Myocyte (in vitro differentiated cells): ENCODE measurements at regions not wholly inside any gene's neighbourhood (a gene's known extent, or its start where the extent isn't known, plus 50 kb on each side); places are given as distances from the start of the nearest gene placed in this dataset.
"Not testable (repeated sequence)": the region's sequence is repeated elsewhere in the genome, so short reads cannot be mapped to it uniquely, and the experiment has no call there.

ENCODE experiments used
- DNase-seq: peaks from one replicate; pipeline ENCODE4 v3.0.0-alpha.2; 2012; ENCODE audit warnings: low read depth

- DNase-seq, result no peak
Observed at GRCh38 chr6:69623357-69623756, 173.5 kb downstream of the LMBRD1 start.

GRCh38 chr6:69622924-69623323 lies 173.9 kb downstream of the LMBRD1 start:
- DNase-seq, result no peak

DNA sequence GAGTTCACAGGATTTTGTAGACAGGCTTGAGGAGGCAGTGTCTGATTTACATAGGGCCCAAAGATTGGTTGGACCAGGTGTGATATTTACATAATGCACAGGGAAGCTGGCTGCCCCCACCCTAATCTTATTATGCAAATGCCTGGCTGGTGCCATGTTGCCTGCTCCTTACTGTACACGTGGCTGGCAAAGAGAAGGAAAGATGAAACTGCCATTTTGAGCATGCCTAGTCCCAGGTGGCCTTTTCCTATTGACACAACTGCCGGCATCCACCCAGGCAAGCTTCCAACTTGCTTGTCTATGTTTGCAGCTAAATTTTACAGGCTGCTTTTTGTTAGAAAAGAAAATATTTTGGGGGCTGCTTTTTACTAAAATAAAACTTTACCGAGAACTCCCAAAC lies 174.6 kb downstream of the LMBRD1 start:
- no peak for DNase-seq

GRCh38 chr6:69617163-69617562 lies 179.6 kb downstream of the LMBRD1 start:
- no peak for DNase-seq

GRCh38 chr6:69609836-69610472 lies 186.9 kb downstream of the LMBRD1 start:
- DNase-seq, result no peak

DNA sequence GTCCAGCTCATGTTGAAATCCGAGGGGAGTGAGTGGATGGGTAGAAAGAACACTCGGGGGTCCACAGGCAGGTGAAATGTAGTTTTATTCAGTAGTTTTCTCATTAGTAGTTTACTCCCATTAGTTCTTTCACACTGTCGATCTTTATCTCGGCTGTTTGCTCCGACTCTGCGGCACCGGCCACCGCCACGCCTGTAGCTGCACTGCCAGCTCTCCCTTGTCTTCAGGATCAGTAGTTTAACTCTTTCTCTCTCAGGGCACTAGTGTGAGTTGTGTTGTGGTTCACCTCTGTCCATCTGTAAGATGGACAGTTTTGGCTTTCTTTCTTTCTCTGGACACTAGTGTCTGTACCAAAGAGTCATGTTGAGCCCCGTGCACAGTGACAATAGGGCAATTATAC lies 195.7 kb downstream of the LMBRD1 start:
- no peak for DNase-seq

GRCh38 chr6:69594405-69594804 lies 202.4 kb downstream of the LMBRD1 start:
- DNase-seq, result no peak

DNA sequence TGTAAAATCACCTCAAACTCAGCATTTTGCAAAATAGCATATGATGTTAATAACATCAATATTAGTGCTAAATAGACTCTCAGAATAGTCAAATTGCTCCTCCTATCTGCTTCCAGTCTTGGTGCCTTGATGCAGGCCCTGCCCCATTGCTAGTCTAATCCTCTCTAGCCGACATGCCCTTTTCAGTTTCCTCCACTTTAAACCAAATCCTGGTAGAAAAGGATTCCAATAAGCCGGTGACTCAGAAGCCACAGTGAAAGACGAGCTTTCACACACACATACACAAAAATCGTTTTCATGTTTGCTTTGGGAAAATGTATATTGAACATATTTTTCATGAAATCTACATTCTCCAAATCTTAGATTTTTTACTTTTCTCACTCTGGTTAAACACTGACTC lies 203.1 kb downstream of the LMBRD1 start:
- peak; percentile 47 for DNase-seq

GRCh38 chr6:69589626-69590025 lies 207.2 kb downstream of the LMBRD1 start:
- no peak for DNase-seq

DNA sequence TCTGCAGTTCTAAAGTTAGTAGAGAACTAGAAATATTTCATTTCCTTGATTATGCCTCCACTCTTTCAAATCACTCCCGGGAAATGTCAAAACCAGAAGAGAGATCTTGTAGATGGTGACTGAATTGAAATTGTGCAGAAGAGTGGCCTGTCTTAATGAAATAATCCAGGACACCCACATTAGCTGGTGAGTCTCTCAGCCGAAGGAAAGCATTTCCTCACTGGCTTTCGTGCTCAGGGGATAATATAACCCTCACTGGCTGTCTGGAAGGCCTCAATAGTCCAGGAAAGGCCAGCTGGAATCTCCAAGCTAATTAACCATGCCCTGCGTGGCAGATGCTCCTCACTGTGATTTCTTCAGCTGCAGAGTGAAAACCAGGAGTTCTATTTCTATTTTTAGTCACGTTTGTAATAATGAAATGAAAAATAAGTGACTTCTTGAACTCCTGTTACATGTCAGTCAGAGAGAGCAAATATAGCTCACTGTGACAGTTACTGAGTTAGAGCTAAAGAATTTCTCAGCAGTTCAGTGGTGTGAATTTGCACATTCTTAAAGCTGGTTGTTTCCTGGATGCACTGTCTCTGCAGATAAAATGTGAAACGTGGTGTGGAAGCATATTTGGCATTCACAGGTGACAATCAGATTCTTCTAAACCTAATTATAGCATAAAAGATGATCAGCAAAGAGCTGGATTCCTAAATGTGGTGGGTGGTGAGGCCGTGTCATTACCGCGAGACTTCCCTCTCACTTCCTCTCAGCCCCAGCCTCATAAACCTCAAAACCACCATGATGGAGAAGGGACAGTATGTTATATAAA lies 211.7 kb downstream of the LMBRD1 start:
- DNase-seq, result peak; percentile 93

DNA sequence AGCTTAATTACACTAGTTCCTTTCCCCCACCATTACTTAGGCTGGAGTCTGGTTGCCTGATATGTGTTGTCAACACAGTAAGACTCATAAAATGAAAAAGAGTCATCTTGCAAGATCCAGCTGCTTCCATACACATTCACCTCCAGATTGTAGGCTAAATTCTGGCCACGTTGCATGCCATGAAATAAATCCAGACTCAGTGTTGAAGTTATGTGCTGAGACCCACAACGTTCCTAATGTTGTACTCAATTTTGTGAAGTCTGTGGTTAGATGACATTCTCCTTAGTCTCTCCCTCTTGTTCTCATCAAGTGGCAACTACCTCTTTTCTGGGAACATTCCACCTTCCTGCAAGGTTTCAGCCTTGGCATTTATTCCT lies 212.3 kb downstream of the LMBRD1 start:
- peak; percentile 62 for DNase-seq

DNA sequence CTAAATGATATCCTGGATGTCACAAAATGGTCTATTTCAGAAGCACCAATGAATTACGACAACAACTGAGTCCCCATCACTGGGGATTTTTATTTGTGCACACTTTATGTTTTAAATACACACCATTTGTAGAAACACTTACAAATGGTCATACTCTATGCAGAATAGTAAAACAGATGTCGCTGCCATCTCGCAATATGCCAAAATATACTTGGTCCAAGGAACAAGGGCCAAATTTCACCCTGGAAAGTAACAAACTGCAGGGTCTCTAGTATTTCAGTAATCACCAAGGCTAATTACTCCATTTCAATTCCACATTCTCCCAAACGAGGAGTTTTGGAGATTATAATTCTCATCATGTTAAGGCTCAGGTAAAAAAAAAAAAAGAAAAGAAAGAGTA lies 215.2 kb downstream of the LMBRD1 start:
- DNase-seq, result no peak

DNA sequence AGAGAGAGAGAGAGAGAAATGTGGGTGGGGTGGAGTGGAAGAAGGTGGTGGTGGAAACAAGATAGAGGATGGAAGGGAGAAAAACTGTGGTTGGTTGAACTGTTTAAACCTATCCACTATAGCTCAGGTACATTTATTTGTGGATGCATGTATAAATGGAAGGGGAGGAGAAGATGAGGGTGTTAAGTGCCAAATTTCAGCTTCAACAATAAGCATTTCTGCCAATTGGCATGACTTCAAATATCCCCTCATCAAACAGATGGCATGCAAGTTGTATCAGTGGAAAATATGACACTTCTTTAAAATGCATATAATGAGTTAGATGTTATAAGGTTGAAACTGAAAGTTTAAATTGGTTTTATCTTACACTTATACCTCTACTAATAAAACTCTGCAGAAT lies 216.1 kb downstream of the LMBRD1 start:
- no peak for DNase-seq

- DNase-seq, result no peak
Observed at GRCh38 chr6:69578361-69578890, 218.4 kb downstream of the LMBRD1 start.

DNA sequence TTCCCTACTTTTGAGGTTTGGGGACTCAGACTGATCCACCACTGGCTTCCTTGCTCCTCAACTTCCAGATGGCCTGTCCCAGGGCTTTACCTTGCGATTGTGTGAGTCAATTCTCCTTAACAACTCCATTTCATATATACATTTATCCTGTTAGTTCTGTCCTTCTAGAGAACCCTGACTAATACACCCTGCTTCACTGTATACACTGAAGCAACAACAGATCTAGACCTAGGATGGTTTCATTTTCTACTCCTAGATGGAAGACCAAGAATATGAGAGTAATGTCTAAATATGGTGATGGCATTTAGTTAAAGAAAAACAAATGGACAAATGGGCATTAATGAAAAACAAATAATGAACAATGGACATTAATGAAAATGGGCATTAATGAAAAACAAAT lies 225.6 kb downstream of the LMBRD1 start:
- no peak for DNase-seq

DNA sequence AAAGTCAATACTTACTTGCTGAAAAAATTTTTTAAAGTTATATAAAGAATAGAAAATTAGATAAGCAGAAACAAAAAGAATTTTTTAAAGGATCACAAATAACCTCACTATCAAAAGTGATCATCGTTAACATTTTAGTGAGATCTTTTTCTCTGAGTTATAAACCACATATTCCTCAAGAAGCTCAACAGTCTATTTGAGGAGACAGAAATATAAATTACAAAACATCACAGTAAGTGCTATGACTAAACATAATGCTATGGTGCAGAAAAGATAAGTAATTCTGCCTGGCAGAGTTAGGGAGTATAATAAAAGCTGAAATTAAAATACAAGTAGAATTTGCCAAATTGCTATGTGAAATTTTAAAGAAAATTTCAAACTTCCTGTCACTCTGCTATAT lies 226.7 kb downstream of the LMBRD1 start:
- no peak for DNase-seq

GRCh38 chr6:69560597-69560996 lies 236.2 kb downstream of the LMBRD1 start:
- DNase-seq, result not testable (repeated sequence)

DNA sequence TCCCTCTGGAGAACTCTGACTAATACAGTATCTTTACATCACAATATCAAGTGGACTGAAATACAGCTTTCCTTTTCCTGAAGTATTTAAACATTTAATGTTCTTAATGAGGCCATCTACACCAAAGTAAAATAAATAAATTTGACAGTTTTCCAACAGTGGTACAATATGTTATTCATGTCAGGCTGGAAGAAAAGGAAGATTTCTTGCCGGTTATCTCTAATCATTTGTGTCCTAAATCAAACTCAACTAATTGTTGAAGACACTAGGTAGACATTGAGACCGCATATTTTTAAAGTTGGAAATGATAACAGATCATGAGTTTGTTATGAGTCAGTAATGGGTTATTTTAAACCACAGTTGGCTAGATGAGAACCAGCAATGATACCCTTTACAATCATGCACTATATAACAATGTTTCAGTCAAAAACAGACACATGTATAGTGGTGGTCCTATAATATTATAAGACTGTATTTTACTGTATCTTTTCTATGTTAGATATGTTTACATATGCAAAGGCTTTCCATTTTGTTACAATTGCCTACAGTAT lies 241.6 kb downstream of the LMBRD1 start:
- DNase-seq, result no peak

DNA sequence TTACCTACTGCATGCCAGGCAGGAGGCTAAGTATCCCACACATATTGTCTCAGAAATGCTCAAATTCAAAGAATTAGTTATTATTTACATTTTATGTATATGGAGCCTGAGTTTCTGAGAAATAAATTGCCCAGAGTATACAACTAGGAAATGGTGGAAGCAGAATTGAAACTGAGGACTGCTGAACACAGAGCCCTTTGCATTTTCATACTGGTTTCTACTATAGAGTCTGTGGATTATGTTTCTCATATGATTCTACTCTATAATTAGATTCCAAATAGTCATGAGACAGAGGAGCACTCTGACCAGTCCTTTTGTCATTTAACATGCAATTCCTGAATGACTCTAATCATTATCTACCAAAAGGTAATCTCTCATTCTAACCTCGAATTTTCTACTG lies 254.3 kb downstream of the LMBRD1 start:
- DNase-seq, result no peak

GRCh38 chr6:69527921-69528476 lies 268.8 kb downstream of the LMBRD1 start:
- no peak for DNase-seq

DNA sequence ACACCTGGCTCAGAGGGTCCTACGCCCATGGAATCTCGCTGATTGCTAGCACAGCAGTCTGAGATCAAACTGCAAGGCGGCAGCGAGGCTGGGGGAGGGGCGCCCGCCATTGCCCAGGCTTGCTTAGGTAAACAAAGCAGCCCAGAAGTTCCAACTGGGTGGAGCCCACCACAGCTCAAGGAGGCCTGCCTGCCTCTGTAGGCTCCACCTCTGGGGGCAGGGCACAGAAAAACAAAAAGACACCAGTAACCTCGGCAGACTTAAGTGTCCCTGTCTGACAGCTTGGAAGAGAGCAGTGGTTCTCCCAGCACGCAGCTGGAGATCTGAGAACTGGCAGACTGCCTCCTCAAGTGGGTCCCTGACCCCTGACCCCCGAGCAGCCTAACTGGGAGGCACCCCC lies 281.3 kb downstream of the LMBRD1 start:
- DNase-seq, result not testable (repeated sequence)

- DNase-seq, result no peak
Observed at GRCh38 chr6:69494595-69494994, 302.2 kb downstream of the LMBRD1 start.
